ENCODE measurements at regions not wholly inside any gene's neighbourhood (a gene's known extent, or its start where the extent isn't known, plus 50 kb on each side); places are given as distances from the start of the nearest gene placed in this dataset.
"Not testable (repeated sequence)": the region's sequence is repeated elsewhere in the genome, so short reads cannot be mapped to it uniquely, and the experiment has no call there.

- H3K4me2 ChIP-seq (ENCODE audit: low read length, poor library complexity, severe bottlenecking): no peak overlapping the region
- H3K27ac ChIP-seq (ENCODE audit: low read length, poor library complexity, severe bottlenecking): no peak overlapping the region
- H3K9me3 ChIP-seq (ENCODE audit: control insufficient read depth, low read length): no peaks in the 10 kb centered on the region
- H2AFZ ChIP-seq (ENCODE audit: low read depth, low read length): no peak overlapping the region
- H2AK5ac ChIP-seq (ENCODE audit: low read length, severe bottlenecking): peak overlapping the region; percentile 49
- H4K8ac ChIP-seq (ENCODE audit: low read length): no peak overlapping the region
- H3K18ac ChIP-seq (ENCODE audit: low read depth in 1 of 2, low read length in 2 of 2): no peak overlapping the region
- H3K4ac ChIP-seq (ENCODE audit: low read depth in 1 of 2, low read length in 2 of 2): no peak overlapping the region
- peaks cover 25% of the 10 kb centered on the region for H3K4me1 ChIP-seq (ENCODE audit: control insufficient read depth, insufficient read depth, low read depth, low read length)
- H3K36me3 ChIP-seq (ENCODE audit: control insufficient read depth in 1 of 2, insufficient read depth in 2 of 2, low read depth in 1 of 2, low read length in 2 of 2): no peaks in the 10 kb centered on the region
- no peak overlapping the region for H3K23ac ChIP-seq (ENCODE audit: low read length in 2 of 2)
- H3K9ac ChIP-seq (ENCODE audit: low read length): no peak overlapping the region
- H2BK5ac ChIP-seq (ENCODE audit: low read depth, low read length, poor library complexity, severe bottlenecking): no peak overlapping the region
- H2BK12ac ChIP-seq (ENCODE audit: low read length in 2 of 2): peak overlapping the region; percentile 2 to 57
- H4K91ac ChIP-seq (ENCODE audit: low read length): peak overlapping the region; percentile 14
- H2BK15ac ChIP-seq (ENCODE audit: low read depth, poor library complexity, severe bottlenecking): no peak overlapping the region
- H3K27me3 ChIP-seq (ENCODE audit: control insufficient read depth in 1 of 2, insufficient read depth in 1 of 2, low read length in 2 of 2): peaks cover 0 to 40% of the 10 kb centered on the region in 2 experiments
- no peak overlapping the region for H3K4me3 ChIP-seq (ENCODE audit: insufficient read depth in 1 of 2, low read depth in 1 of 2, low read length in 2 of 2)
- 86% methylated on average over 5 of the region's 5 CpGs for WGBS
- no peak overlapping the region for H3K14ac ChIP-seq (ENCODE audit: low read length in 2 of 2)
- H2BK120ac ChIP-seq (ENCODE audit: low read depth, low read length): no peak overlapping the region
- H3K79me1 ChIP-seq (replicated peaks; ENCODE audit: low read length, poor library complexity, severe bottlenecking): no peaks in the 10 kb centered on the region
- no peak for DNase-seq
Observed at GRCh38 chr3:14267976-14268375, 89.4 kb downstream of the LSM3 start.

DNA sequence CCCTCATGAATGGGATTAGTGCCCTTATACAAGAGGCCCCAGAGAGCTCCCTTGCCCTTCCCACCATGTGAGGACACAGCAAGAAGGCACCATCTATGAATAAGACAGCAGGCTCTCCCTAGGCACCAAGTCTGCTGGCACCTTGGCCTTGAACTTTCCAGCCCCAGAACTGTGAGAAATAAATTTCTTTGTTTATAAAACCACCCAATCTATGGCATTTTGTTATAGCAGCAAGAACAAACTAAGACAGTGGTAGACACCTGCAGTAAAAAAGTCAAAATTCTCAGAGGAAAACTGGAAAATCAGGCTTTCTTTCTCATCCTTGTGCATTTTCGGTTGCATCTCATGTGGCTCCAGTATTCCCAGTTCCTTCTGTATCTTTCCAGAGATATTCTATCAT, 90.3 kb downstream of the LSM3 start:
- Histone ChIP-seq H2BK12ac (ENCODE audit: low read length in 2 of 2) (no peak overlapping the region), H3K14ac (ENCODE audit: low read length in 2 of 2) (no peak overlapping the region), H3K23ac (ENCODE audit: low read length in 2 of 2) (no peak overlapping the region), H3K4me2 (ENCODE audit: low read length, poor library complexity, severe bottlenecking) (no peak overlapping the region), H3K18ac (ENCODE audit: low read depth in 1 of 2, low read length in 2 of 2) (no peak overlapping the region), H2BK120ac (ENCODE audit: low read depth, low read length) (no peak overlapping the region), H4K8ac (ENCODE audit: low read length) (no peak overlapping the region), H4K91ac (ENCODE audit: low read length) (no peak overlapping the region), H2BK15ac (ENCODE audit: low read depth, poor library complexity, severe bottlenecking) (no peak overlapping the region), H3K4ac (ENCODE audit: low read depth in 1 of 2, low read length in 2 of 2) (no peak overlapping the region), H3K4me1 (ENCODE audit: control insufficient read depth, insufficient read depth, low read depth, low read length) (peaks cover 29% of the 10 kb centered on the region), H3K79me1 (replicated peaks; ENCODE audit: low read length, poor library complexity, severe bottlenecking) (no peaks in the 10 kb centered on the region), H3K4me3 (ENCODE audit: insufficient read depth in 1 of 2, low read depth in 1 of 2, low read length in 2 of 2) (no peak overlapping the region), H2BK5ac (ENCODE audit: low read depth, low read length, poor library complexity, severe bottlenecking) (no peak overlapping the region), H2AK5ac (ENCODE audit: low read length, severe bottlenecking) (peak overlapping the region; percentile 52), H3K27ac (ENCODE audit: low read length, poor library complexity, severe bottlenecking) (no peak overlapping the region), H3K9me3 (ENCODE audit: control insufficient read depth, low read length) (no peaks in the 10 kb centered on the region), H3K36me3 (ENCODE audit: control insufficient read depth in 1 of 2, insufficient read depth in 2 of 2, low read depth in 1 of 2, low read length in 2 of 2) (no peaks in the 10 kb centered on the region), H3K9ac (ENCODE audit: low read length) (no peak overlapping the region), H2AFZ (ENCODE audit: low read depth, low read length) (no peak overlapping the region), H3K27me3 (ENCODE audit: control insufficient read depth in 1 of 2, insufficient read depth in 1 of 2, low read length in 2 of 2) (peaks cover 0 to 31% of the 10 kb centered on the region in 2 experiments)
- no peak for DNase-seq
- 100% methylated on average over 1 of the region's 1 CpG for whole genome bisulfite sequencing

DNA sequence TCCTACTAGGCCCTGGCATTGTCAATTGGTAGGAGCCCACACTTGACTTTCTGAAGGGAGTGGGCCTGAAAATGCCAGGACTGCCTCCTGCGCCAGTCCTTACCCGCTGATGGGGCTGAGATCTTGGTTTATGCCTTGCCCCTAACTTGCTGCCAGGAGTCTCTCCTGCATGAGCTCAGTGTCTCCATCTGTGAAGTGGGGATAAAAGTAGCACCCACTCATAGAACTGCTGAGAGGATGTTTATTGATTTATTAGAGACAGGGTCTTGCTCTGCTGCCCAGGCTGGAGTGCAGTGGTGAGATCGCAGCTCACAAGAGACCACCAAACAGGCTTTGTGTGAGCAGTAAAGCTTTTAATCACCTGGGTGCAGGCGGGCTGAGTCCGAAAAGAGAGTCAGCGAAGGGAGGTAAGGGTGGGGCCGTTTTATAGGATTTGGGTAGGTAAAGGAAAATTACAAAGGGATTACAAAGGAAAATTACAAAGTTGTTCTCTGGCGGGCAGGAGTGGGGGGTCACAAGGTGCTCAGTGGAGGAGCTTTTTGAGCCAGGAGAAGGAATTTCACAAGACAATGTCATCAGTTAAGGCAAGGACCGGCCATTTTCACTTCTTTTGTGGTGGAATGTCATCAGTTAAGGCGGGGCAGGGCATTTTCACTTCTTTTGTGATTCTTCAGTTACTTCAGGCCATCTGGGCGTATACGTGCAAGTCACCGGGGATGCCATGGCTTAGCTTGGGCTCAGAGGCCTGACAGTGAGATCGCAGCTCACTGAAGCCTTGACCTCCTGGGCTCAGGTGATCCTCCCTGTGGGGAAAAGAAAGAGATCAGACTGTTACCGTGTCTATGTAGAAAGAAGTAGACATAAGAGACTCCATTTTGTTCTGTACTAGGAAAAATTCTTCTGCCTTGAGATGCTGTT, 93.7 kb downstream of the LSM3 start:
- not testable (repeated sequence) for H3K4me3 ChIP-seq (ENCODE audit: insufficient read depth in 1 of 2, low read depth in 1 of 2, low read length in 2 of 2); H4K91ac ChIP-seq (ENCODE audit: low read length); H3K36me3 ChIP-seq (ENCODE audit: control insufficient read depth in 1 of 2, insufficient read depth in 2 of 2, low read depth in 1 of 2, low read length in 2 of 2); H4K8ac ChIP-seq (ENCODE audit: low read length); H2BK5ac ChIP-seq (ENCODE audit: low read depth, low read length, poor library complexity, severe bottlenecking); H3K9ac ChIP-seq (ENCODE audit: low read length); H3K14ac ChIP-seq (ENCODE audit: low read length in 2 of 2); H3K27ac ChIP-seq (ENCODE audit: low read length, poor library complexity, severe bottlenecking); H3K23ac ChIP-seq (ENCODE audit: low read length in 2 of 2); DNase-seq; H2BK15ac ChIP-seq (ENCODE audit: low read depth, poor library complexity, severe bottlenecking); H3K9me3 ChIP-seq (ENCODE audit: control insufficient read depth, low read length); H3K79me1 ChIP-seq (replicated peaks; ENCODE audit: low read length, poor library complexity, severe bottlenecking); H2AFZ ChIP-seq (ENCODE audit: low read depth, low read length); H3K4me2 ChIP-seq (ENCODE audit: low read length, poor library complexity, severe bottlenecking); H2BK120ac ChIP-seq (ENCODE audit: low read depth, low read length)
- Histone ChIP-seq H3K4me1 (ENCODE audit: control insufficient read depth, insufficient read depth, low read depth, low read length) (peaks cover 21% of the 10 kb centered on the region), H2BK12ac (ENCODE audit: low read length in 2 of 2) (peak overlapping the region in 1 of 2 experiments; percentile 51), H3K27me3 (ENCODE audit: control insufficient read depth in 1 of 2, insufficient read depth in 1 of 2, low read length in 2 of 2) (peaks cover 0 to 44% of the 10 kb centered on the region in 2 experiments), H3K18ac (ENCODE audit: low read depth in 1 of 2, low read length in 2 of 2) (peak overlapping the region in 1 of 2 experiments; percentile 81), H2AK5ac (ENCODE audit: low read length, severe bottlenecking) (peak overlapping the region; percentile 5), H3K4ac (ENCODE audit: low read depth in 1 of 2, low read length in 2 of 2) (peak overlapping the region in 1 of 2 experiments; percentile 38)
- 77% methylated on average over 14 of the region's 15 CpGs for WGBS

GRCh38 chr3:14272959-14273560, 94.4 kb downstream of the LSM3 start:
- not testable (repeated sequence) for H3K18ac ChIP-seq (ENCODE audit: low read depth in 1 of 2, low read length in 2 of 2); H2AK5ac ChIP-seq (ENCODE audit: low read length, severe bottlenecking); H3K79me1 ChIP-seq (replicated peaks; ENCODE audit: low read length, poor library complexity, severe bottlenecking); H3K27ac ChIP-seq (ENCODE audit: low read length, poor library complexity, severe bottlenecking); DNase-seq; H2BK5ac ChIP-seq (ENCODE audit: low read depth, low read length, poor library complexity, severe bottlenecking); H2BK15ac ChIP-seq (ENCODE audit: low read depth, poor library complexity, severe bottlenecking); H4K91ac ChIP-seq (ENCODE audit: low read length); H3K36me3 ChIP-seq (ENCODE audit: control insufficient read depth in 1 of 2, insufficient read depth in 2 of 2, low read depth in 1 of 2, low read length in 2 of 2); H4K8ac ChIP-seq (ENCODE audit: low read length); H3K9me3 ChIP-seq (ENCODE audit: control insufficient read depth, low read length); H3K9ac ChIP-seq (ENCODE audit: low read length); H3K23ac ChIP-seq (ENCODE audit: low read length in 2 of 2); H2AFZ ChIP-seq (ENCODE audit: low read depth, low read length); H2BK12ac ChIP-seq (ENCODE audit: low read length in 2 of 2); H2BK120ac ChIP-seq (ENCODE audit: low read depth, low read length); H3K4me3 ChIP-seq (ENCODE audit: insufficient read depth in 1 of 2, low read depth in 1 of 2, low read length in 2 of 2); H3K4me2 ChIP-seq (ENCODE audit: low read length, poor library complexity, severe bottlenecking); H3K14ac ChIP-seq (ENCODE audit: low read length in 2 of 2); H3K4ac ChIP-seq (ENCODE audit: low read depth in 1 of 2, low read length in 2 of 2)
- peaks cover 0 to 46% of the 10 kb centered on the region in 2 experiments for H3K27me3 ChIP-seq (ENCODE audit: control insufficient read depth in 1 of 2, insufficient read depth in 1 of 2, low read length in 2 of 2)
- no CpG with 5 or more reads among the region's 7 CpGs for WGBS
- H3K4me1 ChIP-seq (ENCODE audit: control insufficient read depth, insufficient read depth, low read depth, low read length): peaks cover 18% of the 10 kb centered on the region

All from mesenchymal stem cell (in vitro differentiated cells and primary cell).